GM12878 (cell line): ENCODE measurements at regions not wholly inside any gene's neighbourhood (a gene's known extent, or its start where the extent isn't known, plus 50 kb on each side); places are given as distances from the start of the nearest gene placed in this dataset.

Experiments
- ASH2L ChIP-seq: fragments of 300-600, 200-600 bp; sonication (generic); IDR thresholded peaks from 2 replicates; pipeline ENCODE4 v1.6.1; 2017; ENCODE audit warnings: low read depth, mild to moderate bottlenecking, borderline replicate concordance
- CREM ChIP-seq: IDR thresholded peaks from 2 replicates; pipeline ENCODE4 v1.6.1; 2014; ENCODE audit warnings: antibody characterized with exemption, low read depth
- EGR1 ChIP-seq, 2 experiments: IDR thresholded peaks; 1 replicate in 1 of 2; 2 replicates in 1 of 2; pipeline ENCODE4 v1.6.1; 2011 to 2012; ENCODE audit warnings: low read depth in 2 of 2, low read length in 2 of 2, borderline replicate concordance in 1 of 2, mild to moderate bottlenecking in 1 of 2, moderate library complexity in 1 of 2
- PBX3 ChIP-seq: IDR thresholded peaks from 2 replicates; pipeline ENCODE4 v1.6.1; 2011; ENCODE audit warnings: mild to moderate bottlenecking, low read depth, low read length, moderate library complexity; ENCODE audit not compliant: insufficient replicate concordance
- POLR2A ChIP-seq: IDR thresholded peaks from 2 replicates; pipeline ENCODE4 v1.6.1; 2011; ENCODE audit warnings: low read depth, mild to moderate bottlenecking, low read length
- POLR2AphosphoS5 ChIP-seq: IDR thresholded peaks from 2 replicates; pipeline ENCODE4 v1.6.1; 2011; ENCODE audit warnings: mild to moderate bottlenecking, low read length, inconsistent platforms
- SUZ12 ChIP-seq: fragments of 200-600 bp; sonication (generic); IDR thresholded peaks from one replicate; pipeline ENCODE4 v1.6.1; 2018; ENCODE audit warnings: antibody characterized with exemption, mild to moderate bottlenecking; ENCODE audit not compliant: unreplicated experiment

GRCh38 chr6:155654474-155654873 is 198.8 kb upstream of the NOX3 start:
- TF ChIP-seq POLR2A (no peak), POLR2AphosphoS5 (no peak), CREM (no peak), EGR1 (IDR thresholded peaks at IDR 0.05; ENCODE audit: borderline replicate concordance in 1 of 2, low read depth in 2 of 2, low read length in 2 of 2) (no peak), PBX3 (no peak), SUZ12 (no peak), ASH2L (no peak)
